NCI-H345 (cell line): ENCODE measurements at regions not wholly inside any gene's neighbourhood (a gene's known extent, or its start where the extent isn't known, plus 50 kb on each side); places are given as distances from the start of the nearest gene placed in this dataset.
"Not testable (repeated sequence)": the region's sequence is repeated elsewhere in the genome, so short reads cannot be mapped to it uniquely, and the experiment has no call there.

Experiments used
- DNase-seq: peaks from one replicate; lab custom pipeline; 2025; lab: John Stamatoyannopoulos, UW

DNA sequence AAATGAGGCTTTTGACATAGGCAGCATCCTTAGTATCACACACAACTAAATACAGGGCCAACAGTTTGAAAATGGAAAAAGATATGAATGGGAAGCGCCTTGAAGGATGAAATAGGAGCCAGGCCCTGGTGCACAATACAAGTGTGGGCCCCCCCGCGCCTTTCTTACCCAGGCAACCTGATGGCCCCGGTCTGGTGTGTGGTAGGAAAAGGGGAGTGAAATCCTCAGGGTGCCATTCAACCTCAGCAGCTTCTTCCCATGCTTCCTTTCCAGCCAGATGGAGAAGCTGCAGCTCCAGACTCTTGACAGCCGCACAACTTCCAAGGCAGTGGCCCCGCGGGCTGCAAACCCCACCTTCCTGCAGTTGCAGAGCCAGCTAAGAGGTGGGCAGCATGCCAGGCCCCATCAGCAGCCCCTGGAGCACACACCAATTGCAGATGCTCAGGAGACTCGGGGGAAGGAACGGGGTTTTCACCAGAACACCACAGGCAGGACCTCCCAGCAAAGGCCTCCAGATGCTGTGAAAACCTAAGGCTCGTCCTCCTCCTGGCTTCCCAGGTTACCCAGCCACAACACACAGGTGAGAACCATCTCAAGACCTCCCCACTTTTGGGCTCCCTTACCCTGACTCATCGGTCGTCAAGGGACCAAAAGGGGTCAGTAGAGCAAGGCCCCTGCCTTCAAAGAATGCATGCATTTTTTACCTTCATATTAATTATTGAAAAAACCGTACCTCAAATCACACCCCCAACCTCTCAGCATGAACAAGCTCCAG, 101.6 kb downstream of the CPN2 start:
- DNase-seq, result no peak

DNA sequence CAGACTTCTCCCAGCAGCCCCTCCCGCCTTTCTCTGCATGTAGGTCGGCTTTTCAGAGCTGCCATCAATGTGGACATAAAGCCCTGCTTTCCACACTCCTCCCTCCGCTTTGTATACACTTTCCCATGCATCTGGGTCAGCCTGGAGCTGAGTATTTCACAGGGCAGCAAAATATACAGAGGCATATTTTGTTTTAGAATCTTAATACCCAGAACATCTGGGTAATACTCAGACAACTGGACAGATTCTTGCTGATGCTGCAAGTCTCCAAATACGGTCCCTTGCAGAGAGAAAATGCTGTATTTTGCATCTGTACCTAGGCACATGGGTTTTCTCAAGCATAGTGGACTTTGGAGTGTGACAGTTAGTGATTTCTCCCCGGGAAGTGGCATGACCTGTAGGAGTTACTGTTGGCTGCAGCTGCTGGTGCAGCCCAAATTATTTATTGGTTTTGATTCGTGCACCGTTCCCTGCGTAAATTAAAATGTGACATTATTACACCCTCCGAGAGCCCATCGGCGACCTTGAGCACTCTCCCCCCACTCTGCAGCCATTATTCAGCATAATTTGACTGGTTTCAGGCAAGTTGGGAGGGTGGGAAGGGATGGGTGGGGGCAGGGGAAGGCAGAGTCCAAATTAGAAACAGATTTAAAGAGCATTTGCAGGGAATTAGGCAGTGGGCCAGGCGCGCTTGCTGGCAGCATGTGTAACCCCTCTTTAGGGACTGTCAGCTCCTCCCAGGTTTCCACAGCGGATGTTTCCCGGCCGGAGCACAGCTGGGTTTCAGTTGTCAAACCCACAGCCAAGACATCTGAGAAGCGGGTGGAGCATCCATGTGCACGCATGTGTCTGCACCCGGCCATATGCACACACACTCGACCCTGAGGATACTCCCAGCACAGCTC, 100.8 kb downstream of the CPN2 start:
- no peak for DNase-seq

DNA sequence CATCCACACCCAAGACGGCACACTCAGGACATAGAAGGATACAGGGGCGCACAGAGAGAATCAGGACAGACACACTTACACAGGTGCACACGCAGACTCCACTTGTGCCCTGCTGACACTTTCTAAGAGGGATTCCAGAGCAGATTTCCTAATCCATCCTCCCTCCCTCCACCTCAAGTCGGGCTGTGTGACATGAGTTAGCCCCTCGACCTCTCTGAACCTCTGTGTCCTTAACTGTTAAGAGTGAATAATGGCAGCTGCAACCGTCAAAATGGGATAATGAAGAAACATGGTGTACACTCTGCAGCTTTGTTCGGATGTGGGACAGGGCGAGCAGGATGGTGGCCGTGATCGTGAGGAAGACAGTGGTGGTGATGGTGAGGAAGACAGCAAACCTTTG, 100.1 kb downstream of the CPN2 start:
- no peak for DNase-seq

DNA sequence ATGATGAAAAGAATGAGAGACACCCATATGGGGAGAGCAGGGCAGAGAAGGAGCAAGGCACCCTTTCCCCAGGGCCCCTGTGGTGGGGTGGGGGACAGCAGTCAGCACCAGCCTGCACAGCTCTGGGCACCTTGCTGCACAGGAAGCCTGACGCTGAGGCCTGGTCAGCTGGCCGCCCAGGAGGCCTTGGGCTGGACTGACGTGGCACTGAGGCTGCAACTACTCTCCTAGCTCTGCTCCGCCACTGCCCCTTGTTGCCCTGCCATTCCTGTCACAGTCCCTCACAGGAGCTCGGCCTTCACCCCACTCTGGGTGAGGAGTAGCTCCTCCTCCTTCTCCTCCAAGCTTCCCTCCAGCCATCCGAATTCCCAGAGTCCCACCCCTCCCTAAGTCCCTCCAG, 99.7 kb downstream of the CPN2 start:
- DNase-seq, result no peak

DNA sequence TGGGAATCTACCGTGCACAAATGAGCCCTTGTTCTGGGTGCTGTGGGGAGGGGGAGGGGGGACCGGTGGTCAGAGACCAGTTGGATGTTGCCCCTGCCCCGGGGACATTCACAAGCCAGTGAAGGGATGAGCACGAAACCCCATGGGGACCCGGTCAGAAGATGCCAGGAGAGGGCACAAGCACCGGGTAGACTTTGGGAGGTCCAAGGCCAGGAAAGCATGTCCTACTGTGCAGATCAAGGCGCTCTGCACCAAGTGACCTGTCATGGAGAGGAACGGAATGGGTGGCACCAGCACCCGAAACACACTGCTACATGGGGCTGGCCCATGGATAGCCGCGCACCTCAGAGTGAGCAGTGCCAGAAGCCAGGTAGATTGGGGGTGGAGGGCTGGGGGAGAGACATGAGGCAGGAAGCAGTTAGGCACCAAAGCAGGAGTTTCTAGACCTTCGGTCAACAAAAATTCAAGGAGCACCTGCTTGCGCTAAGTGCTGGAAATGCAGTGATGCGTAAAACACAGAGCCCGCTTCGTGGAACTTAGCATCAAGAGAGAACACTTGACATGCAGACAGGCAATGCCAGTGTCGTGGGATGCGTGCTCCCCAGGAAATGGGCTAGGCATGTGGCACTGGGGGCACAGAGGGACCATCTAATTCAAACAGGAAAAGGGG, 99.1 kb downstream of the CPN2 start:
- no peak for DNase-seq

DNA sequence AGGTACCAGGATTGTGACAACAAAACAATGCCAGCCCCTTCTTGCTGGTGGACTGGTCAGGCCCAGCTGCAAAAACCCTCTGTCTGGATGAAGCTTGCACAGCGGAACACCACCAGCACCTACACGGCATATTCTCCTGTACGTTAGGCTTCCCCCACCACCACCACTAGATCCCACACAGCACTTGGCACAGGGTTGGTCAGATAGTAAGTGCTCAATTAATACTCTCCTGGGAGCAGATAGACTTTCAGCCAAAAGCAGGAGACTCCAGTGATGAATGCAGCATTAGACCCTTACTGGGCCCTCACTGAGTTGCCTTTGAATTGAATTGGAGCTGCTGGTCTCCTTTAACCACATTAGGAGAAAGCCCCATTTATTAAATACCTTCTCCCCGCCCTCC, 97.9 kb downstream of the CPN2 start:
- DNase-seq, result no peak

DNA sequence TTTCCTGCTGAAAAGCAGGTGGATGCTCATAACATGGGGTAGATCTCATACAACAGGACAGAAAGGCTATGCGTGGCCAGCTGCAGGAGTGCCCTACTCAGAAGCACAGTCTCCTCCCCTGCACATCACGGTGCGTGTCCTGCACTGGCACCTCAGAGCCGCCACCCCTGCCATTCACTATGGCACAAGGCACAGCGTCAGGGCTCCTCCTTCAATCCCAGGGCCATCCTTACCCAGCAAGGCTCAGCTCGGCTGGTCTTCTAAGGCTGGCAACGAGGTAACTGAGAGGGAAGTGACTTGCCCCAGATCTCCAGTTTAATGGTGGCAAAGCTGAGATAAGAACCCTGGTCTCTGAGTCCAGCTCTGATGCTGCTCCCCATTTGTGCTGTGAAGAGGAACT, 97.1 kb downstream of the CPN2 start:
- no peak for DNase-seq

DNA sequence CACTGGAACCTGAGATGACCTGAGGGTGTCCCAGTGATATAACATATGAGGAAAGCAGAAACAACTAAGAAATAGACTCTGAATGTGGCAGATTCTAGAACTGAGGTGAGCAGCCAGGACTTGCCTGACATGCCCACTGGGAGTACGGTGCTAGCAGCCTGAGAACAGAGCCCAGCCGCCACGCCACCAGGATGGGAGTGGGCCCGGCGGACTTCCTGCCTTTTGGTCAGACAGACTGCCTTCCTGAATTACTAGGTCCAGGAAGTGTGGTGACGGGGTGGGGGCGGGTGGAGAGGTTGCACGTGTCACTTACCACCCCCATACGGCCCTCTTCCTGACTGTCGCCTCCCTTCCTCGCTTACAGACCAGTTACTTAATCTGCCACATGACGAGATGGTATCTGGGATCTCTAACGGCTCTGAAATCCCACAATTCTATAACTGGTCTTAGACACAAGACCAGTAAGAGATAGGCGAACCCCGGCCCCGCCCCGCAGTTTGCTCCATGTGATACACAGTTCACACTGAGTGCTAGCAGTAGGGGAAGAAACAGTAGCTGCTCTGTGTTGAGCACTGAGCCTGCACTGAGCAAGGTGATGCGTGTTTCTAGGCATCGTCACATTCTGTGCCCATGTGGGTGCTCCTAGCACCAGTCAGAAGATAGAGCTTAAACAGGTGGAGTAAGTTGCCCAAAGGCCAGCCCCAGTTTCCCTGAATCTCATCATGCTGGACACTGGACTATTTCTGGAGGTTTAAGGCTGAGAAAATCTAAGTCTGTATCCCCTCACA, 95.7 kb downstream of the CPN2 start:
- DNase-seq, result no peak

DNA sequence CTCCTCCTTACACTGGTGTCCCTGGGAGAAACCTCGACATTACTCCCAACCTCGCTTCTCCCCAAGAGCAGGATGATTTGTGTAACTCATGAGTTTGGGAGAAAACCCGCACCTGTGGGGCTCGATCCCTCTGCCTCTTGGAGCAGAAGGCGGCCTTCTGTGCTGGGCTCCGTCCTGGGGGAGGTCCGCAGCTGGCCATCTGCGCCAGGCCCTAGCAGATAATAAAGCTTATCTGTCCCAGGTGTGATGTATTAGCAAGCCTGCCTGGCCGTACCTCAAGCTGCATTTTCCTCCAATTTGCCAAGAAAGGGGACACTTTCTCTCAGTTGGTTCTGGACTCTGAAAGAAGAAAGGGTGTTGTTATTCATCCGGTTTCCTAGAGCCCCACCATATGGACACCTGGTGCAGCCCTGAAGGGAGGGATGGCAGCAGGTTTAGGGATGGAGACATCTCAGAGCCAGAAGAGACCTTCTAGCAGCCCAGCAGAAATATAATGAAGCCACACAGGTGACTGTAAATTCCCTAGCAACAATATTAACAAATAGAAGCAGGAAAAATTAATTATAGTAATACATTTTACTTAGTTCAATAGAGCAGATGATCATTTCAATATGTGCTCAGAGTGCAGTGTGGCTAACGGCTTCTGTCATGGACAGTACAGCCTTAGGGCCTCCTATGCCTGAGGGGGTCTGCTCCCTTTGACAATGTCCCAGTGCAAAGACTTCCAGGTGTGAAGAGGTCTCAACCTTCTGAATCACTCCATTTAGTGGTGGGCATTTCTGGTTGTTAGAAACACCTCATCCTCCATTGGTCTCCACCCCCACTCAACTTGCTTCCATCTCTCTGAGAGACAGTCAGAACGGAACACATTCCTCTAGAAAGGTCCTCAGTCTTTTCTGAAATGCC, 94.8 kb downstream of the CPN2 start:
- no peak for DNase-seq

DNA sequence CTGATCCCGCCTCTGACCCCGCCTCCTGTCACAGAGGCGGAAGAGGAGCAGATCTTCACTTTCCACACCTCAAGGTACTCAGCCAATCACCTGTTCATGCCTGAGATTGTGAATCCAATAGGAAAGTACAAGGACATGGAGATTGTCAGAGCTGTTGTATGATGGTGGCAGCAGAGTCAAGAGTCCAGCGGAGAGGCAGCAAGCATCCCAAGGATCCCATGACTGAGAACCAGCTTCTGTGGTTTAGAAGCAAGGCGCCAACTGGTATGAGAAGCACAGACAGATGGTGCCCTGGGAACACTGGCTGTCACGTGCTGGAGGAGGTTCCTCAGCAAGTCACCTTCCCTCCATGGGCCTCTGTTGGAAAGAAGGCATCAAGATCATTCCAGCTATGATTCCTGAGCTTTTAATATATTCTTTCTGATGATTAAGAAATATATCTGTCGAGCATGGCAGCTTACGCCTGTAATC, 93.9 kb downstream of the CPN2 start:
- DNase-seq, result no peak

DNA sequence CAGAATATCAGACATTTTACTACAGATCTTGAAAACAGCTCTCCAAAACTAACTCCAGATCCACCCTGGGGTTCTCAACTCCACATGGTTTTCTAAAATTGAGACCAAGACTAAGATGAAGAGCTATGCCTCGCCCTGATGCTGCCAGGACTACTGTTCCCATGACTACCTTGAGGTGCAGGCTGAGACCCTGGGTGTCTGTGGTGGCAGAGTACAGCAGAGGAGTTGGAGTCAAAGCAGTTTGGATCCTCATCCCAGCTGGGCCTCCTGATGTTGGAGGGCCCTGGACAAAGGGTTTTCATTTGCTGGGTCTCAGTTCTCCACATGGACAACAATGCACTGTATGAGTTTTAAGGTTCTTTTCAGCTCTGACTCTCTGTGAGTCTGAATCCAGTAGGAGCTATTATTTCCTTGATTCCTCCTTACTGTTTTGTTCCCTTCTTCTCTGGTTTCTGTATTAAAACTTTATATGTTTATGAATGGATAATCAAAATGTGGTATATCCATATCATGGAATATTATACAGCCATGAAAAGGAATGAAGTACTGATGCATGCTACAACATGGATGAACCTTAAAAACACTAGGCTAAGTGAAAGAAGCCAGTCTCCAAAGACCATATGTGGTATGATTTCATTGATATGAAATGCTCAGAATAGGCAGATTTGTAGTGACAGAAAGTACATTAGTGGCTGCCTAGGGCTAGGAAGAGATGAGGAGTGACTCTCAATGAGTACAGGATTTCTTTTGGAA, 93.0 kb downstream of the CPN2 start:
- DNase-seq, result no peak

DNA sequence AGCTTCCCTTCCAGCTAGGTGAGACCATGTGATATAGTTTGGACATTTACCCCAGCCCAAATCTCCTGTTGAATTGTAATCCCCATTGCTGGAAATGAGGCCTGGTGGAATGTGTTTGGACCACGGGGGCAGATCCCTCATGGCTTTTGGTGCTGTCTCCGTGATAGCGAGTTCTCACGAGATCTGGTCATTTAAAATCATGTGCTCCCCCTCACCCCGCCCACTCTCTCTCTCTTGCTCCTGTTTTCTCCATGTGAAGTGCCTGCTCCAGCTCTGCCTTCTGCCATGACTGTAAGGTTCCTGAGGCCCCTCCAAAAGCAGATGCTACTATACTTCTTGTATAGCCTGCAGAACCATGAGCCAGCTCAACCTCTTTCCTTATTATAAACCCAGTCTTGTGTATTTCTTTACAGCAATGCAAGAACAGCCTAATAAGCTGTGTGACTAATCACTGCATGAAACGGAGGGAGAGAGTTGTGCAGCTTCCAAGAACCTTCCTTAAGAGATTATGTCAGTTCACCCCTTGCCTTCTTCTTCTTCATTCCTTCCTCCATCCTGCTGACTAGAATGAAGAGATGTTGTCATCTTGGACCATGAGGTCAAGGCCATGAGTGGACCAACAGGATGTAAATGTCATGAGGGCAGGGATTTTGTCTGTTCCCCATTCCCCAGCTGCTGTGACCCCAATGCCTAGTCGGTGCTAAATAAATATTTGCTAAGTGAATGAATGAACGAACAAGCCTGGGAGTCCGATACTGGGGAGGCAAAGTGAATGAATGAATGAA, 91.0 kb downstream of the CPN2 start:
- no peak for DNase-seq

DNA sequence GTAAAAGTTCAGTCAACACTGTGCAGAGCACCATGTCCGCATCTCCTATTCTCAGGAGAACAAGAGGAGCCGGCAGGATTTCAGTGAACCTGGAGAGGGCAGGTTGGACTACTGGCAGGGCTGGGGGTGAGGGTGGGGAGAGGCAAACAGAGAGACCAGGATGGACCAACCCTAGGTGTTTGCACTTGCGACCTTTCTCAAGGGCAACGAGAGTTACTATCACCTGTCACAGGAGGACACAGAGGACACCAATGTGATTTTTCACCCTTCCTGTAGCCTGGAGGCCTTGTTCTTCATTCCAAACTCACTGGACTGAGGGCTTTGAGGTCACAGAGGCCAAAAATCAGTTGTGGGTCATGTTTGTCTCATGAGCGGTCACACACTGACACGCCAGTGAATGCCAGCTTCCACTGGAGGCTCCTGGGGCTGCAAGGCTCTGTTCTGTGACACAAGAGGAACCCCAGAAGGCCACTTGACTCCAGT, 89.5 kb downstream of the CPN2 start:
- DNase-seq, result no peak

DNA sequence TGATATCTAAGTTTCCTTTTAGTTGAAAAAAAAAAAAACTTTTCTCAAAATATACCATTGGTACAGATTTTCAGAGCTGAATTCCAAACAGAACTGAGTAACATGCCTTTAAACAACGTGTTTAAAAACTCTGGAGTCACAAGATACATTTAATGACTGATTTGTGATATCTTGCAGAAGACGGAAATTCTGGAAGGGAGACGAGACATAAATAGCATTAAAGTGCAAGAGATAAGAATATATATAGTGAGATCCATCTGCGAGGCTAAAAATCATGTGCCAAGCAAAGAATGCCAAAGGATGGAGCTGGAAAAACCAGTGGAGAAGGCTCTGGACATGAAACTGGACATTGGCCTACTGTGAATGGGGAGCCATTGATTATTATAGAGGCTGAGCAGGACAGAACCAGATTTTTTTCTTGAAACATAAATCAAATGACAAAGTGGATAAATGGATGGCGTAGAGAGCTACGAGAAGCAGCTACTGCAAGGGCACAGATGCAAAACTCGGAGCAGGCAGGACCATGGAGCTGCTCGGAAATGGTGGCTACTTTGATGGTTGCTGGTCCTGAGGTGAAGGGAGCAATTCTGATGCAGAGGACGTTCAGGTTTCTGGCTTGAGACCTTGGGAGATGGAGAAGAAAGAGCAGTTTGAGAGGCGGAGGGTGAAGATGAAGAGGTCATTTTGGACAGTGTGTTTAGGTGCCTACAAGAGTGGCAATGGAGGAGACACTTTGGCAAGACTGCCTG, 88.8 kb downstream of the CPN2 start:
- DNase-seq, result no peak

DNA sequence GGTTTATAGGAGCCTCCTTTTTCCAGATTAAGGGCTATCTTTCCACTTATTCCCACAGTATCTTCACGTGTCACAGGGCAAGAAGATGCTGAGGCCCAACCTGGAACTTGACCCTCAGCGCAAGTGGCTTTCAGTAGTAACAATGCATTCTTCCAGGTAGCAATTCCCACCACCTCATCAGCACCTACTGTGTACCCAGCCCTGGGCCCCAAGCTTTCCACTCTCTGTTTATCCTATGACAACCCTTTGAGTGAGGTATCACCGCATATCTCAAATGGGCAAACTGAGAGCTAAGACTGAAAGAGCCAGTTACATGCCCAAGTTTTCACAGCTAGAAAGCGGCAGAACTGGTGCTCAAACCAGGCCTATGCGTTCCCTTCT, 88.2 kb downstream of the CPN2 start:
- DNase-seq, result no peak

DNA sequence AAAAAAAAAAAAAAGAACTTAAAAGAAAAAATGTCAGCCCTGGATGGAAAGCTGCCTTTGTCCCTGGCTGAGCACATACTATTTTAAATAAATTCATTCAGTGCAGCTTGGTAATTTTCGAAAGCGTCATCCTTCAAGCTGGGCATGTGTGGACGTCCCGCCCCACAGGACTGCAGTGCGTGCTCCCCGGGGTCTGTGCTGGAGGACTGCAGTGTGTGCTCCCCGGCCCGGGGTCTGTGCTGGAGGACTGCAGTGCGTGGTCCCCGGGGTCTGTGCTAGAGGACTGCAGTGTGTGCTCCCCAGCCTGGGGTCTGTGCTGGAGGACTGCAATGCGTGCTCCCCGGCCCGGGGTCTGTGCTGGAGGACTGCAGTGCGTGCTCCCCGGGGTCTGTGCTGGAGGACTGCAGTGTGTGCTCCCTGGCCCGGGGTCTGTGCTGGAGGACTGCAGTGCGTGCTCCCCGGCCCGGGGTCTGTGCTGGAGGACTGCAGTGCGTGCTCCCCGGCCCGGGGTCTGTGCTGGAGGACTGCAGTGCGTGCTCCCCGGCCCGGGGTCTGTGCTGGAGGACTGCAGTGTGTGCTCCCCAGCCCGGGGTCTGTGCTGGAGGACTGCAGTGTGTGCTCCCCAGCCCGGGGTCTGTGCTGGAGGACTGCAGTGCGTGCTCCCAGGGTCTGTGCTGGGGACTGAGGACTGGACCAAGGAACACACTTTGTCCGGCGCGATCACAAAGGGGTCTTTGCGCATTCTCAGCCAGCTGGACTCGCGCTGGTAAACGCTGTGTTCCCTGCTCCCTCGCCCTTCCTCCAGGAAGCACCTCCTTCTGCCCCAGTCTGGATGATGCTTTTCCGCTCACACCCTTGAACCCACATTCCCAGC, 86.3 kb downstream of the CPN2 start:
- not testable (repeated sequence) for DNase-seq

DNA sequence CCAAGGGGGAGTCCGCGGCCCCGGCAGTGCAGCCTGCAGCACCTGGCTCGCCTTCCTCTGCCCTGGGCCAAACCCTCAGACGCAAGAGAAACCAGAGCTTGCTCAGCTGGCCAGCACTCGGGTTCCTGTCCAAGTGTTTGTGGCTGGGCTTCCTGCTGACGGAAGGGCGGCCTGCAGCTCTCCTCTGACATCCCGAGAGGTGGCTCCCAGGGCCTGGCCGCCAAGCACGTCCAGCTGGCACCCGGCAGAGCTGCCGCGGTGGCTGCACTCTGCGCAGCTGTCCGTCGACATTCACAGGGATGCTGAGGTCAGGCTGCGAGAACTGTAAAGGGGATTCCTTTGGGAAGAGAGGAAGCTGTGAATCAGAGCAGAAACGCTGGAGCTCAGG, 85.6 kb downstream of the CPN2 start:
- no peak for DNase-seq
